Gastroesophageal sphincter (tissue), 4 donors: ENCODE measurements at regions not wholly inside any gene's neighbourhood (a gene's known extent, or its start where the extent isn't known, plus 50 kb on each side); places are given as distances from the start of the nearest gene placed in this dataset.

Source experiments
- ATAC-seq: fragments of 150-250 bp; one replicate; pipeline ENCODE4 v1.9.1; 2016; ENCODE audit warnings: mild to moderate bottlenecking, moderate library complexity
- H3K27ac ChIP-seq, 4 donors: fragments of 200-600 bp; sonication (generic) in 3 of 4; 1 replicate in 3 of 4; 2 replicates in 1 of 4; pipeline ENCODE4 v1.5.1; 2016 to 2019
- H3K27me3 ChIP-seq: fragments of 200-600 bp; sonication (generic); one replicate; pipeline ENCODE4 v1.5.1; 2019
- H3K36me3 ChIP-seq, 2 donors: fragments of 200-600 bp; sonication (generic); one replicate each; pipeline ENCODE4 v1.5.1; 2019; ENCODE audit warnings: control low read depth in 1 of 2
- H3K4me1 ChIP-seq, 3 donors: fragments of 200-600 bp; sonication (generic); 1 replicate in 2 of 3; 2 replicates in 1 of 3; pipeline ENCODE4 v1.5.1; 2016 to 2019; ENCODE audit warnings: control low read depth in 2 of 3
- H3K4me3 ChIP-seq, 2 donors: fragments of 200-600 bp; sonication (generic); one replicate each; pipeline ENCODE4 v1.5.1; 2019; ENCODE audit warnings: mild to moderate bottlenecking in 1 of 2, moderate library complexity in 1 of 2
- H3K9me3 ChIP-seq, 3 donors: fragments of 200-600 bp; sonication (generic); one replicate each; pipeline ENCODE4 v1.5.1; 2017 to 2019; ENCODE audit warnings: control low read depth in 2 of 3
- EP300 ChIP-seq: sonication (generic); formaldehyde crosslinking; IDR thresholded peaks from one replicate; pipeline ENCODE4 v1.6.1; 2017; ENCODE audit warnings: antibody characterized with exemption, mild to moderate bottlenecking
- POLR2A ChIP-seq, 2 donors: fragments of 450-650 bp; IDR thresholded peaks; one replicate each; pipeline ENCODE4 v1.6.1; 2017; ENCODE audit warnings: antibody characterized with exemption in 2 of 2, mild to moderate bottlenecking in 2 of 2, moderate library complexity in 1 of 2
- POLR2AphosphoS5 ChIP-seq: sonication (generic); formaldehyde crosslinking; IDR thresholded peaks from one replicate; pipeline ENCODE4 v1.6.1; 2017; ENCODE audit warnings: antibody characterized with exemption
- WGBS, 2 donors: methylation state at CpG; one replicate each; pipeline ENCODE4 v1.1.5; 2018; ENCODE audit warnings: low coverage in 1 of 2; 5-methylcytosine and 5-hydroxymethylcytosine counted together
- TF ChIP-seq, protein P1 (sequence below), 4 experiments: fragments of 200-600 bp in 2 of 4; fragments of 450-650 bp in 2 of 4; sonication (generic) in 1 of 4; IDR thresholded peaks; one replicate each; pipeline ENCODE4 v1.5.1; 2017 to 2019; ENCODE audit warnings: antibody characterized with exemption in 4 of 4, mild to moderate bottlenecking in 2 of 4, moderate library complexity in 2 of 4

DNA sequence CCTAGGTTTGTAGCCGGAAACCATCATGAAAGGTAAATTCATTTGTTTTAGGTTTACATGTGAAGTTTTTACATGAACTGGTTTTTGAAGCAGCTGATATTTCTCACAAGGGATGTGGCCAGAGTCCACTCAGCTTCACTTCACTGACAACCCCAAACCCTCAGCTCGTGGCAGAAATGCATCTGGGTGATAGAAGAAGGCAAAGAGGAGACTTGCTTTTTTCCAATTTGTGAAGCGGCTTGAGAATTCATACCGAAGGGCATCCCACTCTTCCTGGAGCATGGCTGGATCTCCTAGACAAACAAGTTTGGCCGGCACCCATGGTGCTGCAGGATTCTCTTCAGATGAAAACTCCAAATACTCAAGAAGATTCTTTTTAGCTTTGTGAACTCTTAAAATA, 392.8 kb upstream of the CNR1 start:
- no peak for ATAC-seq
- 57 to 70% methylated on average over 2 to 4 of the region's 5 CpGs for WGBS, 2 donors

DNA sequence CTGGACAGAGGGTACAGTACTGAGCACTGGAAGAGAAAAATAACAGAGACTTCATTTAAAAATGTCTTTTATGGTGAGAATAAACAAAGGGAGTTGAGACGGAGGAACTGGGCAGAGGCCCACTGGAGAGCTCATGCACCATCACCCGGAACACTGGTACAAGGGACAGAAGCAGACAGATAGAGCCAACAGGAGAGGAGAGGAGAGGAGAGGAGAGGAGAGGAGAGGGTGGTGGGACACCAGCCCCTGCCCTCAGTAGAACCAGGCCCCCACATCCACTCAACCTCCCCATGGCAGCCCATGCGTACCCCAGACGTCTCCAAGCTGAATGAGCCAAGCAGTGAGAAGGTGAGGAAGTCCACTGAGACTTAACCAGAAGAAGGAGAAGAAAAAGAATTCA, 390.5 kb upstream of the CNR1 start:
- peaks cover 0 to 17% (median 4%) of the 10 kb centered on the region in 3 donors for H3K4me1 ChIP-seq
- no peak for ATAC-seq
- H3K27ac ChIP-seq, result no peak overlapping the region
- no peaks in the 10 kb centered on the region for H3K36me3 ChIP-seq
- TF ChIP-seq, protein P1, sequence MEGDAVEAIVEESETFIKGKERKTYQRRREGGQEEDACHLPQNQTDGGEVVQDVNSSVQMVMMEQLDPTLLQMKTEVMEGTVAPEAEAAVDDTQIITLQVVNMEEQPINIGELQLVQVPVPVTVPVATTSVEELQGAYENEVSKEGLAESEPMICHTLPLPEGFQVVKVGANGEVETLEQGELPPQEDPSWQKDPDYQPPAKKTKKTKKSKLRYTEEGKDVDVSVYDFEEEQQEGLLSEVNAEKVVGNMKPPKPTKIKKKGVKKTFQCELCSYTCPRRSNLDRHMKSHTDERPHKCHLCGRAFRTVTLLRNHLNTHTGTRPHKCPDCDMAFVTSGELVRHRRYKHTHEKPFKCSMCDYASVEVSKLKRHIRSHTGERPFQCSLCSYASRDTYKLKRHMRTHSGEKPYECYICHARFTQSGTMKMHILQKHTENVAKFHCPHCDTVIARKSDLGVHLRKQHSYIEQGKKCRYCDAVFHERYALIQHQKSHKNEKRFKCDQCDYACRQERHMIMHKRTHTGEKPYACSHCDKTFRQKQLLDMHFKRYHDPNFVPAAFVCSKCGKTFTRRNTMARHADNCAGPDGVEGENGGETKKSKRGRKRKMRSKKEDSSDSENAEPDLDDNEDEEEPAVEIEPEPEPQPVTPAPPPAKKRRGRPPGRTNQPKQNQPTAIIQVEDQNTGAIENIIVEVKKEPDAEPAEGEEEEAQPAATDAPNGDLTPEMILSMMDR (IDR thresholded peaks at IDR 0.05), result no peak
- TF ChIP-seq POLR2AphosphoS5, result no peak
- TF ChIP-seq POLR2A (IDR thresholded peaks at IDR 0.05), result no peak
- TF ChIP-seq EP300, result no peak
- WGBS, 2 donors, result 33 to 50% methylated on average over 2 to 3 of the region's 4 CpGs
- no peaks in the 10 kb centered on the region for H3K27me3 ChIP-seq
- H3K9me3 ChIP-seq, result no peaks in the 10 kb centered on the region
- H3K4me3 ChIP-seq, result no peak overlapping the region

More for the DNA sequence above, 392.8 kb upstream of the CNR1 start:
- no peaks in the 10 kb centered on the region for H3K27me3 ChIP-seq
- H3K9me3 ChIP-seq, result no peaks in the 10 kb centered on the region
- TF ChIP-seq POLR2AphosphoS5, result no peak
- peaks cover 0 to 25% (median 4%) of the 10 kb centered on the region in 3 donors for H3K4me1 ChIP-seq
- H3K4me3 ChIP-seq, result no peak overlapping the region
- no peaks in the 10 kb centered on the region for H3K36me3 ChIP-seq
- H3K27ac ChIP-seq, result no peak overlapping the region

DNA sequence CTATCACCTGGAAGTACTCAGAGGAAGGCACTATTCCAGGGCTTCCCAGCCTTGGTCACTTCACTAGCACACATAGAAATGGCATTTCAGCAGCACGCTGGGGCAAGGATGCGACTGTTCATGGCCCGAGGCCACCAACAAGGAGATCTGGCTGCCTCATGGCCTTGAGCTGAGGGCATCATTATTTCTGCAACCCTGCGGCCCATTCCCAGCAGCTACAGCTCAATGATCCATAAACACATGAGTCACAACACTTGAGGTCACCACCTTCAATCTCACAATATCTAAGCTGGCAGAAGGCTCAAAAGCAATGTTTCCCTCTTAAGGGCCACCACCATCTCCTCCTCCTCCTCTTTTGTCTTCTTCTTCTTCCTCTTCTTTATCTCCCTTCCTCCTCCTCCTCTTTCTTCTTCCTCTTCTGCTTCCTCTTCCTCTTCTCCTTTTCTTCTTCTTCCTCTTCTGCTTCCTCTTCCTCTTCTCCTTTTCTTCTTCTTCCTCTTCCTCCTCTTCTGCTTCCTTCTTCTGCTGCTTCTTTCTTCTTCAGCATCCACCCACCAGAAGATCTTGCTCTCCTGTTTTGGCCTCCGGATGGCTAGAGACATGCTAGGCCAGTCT, 382.9 kb upstream of the CNR1 start:
- Histone ChIP-seq H3K4me1 (no peaks in the 10 kb centered on the region), H3K27ac (no peak overlapping the region), H3K36me3 (no peaks in the 10 kb centered on the region), H3K27me3 (no peaks in the 10 kb centered on the region), H3K9me3 (no peaks in the 10 kb centered on the region), H3K4me3 (no peak overlapping the region)
- TF ChIP-seq POLR2A (IDR thresholded peaks at IDR 0.05) (no peak), POLR2AphosphoS5 (no peak), EP300 (no peak)
- TF ChIP-seq, protein P1 (IDR thresholded peaks at IDR 0.05), result no peak
- 85 to 96% methylated on average over 2 to 4 of the region's 5 CpGs for whole genome bisulfite sequencing, 2 donors
- no peak for ATAC-seq

DNA sequence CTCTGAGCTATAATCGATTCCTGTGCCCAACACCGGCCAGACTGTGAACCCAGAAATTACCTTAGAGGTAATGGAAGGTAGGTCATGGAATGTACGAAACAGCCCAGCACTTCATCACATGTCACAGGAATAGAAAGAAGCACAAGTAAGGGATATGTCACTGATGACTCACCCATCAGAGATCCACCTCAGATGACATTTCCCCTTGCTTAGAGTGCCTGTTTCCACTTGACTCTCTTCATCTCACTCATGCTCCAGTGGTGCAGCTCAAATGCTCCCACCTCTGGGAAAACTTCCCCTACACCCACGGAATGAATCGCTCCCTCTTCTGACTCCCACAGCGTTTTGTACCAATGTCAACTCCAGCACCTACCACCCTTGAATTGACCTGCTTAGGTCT, 381.6 kb upstream of the CNR1 start:
- H3K4me1 ChIP-seq, result no peaks in the 10 kb centered on the region
- TF ChIP-seq EP300 (no peak), POLR2AphosphoS5 (no peak), POLR2A (IDR thresholded peaks at IDR 0.05) (no peak)
- TF ChIP-seq, protein P1 (IDR thresholded peaks at IDR 0.05), result no peak
- no peaks in the 10 kb centered on the region for H3K9me3 ChIP-seq
- no peaks in the 10 kb centered on the region for H3K27me3 ChIP-seq
- no peaks in the 10 kb centered on the region for H3K36me3 ChIP-seq
- WGBS, 2 donors, result 81 to 100% methylated on average over 1 to 3 of the region's 6 CpGs
- ATAC-seq, result no peak
- H3K27ac ChIP-seq, result no peak overlapping the region
- H3K4me3 ChIP-seq, result no peak overlapping the region

DNA sequence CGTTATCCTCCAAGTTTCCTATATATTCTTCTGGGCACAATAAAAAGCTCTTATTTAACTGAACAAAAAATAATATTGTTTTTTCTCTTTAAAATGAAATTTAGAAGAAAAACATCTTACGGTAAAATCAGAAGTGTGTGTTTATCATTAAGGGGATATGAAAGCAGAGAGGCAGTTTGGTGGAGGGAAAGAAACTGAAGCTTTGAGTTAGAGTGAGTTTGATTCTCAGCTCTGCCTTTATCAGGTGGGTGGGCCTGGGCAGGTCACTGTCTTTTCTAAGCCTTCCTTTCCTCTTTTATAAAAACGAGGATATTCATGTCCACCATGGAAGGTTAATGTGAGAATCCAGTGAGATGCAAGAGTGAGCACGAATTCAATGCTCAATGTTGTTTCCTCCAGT, 379.8 kb upstream of the CNR1 start:
- TF ChIP-seq, protein P1 (IDR thresholded peaks at IDR 0.05), result no peak
- TF ChIP-seq POLR2A (IDR thresholded peaks at IDR 0.05), result no peak
- TF ChIP-seq POLR2AphosphoS5, result no peak
- TF ChIP-seq EP300, result no peak
- H3K27me3 ChIP-seq, result no peaks in the 10 kb centered on the region
- no peak overlapping the region for H3K4me3 ChIP-seq
- no peaks in the 10 kb centered on the region for H3K36me3 ChIP-seq
- H3K9me3 ChIP-seq, result no peaks in the 10 kb centered on the region
- no peak overlapping the region for H3K27ac ChIP-seq
- WGBS, 2 donors, result 60 to 64% methylated on average over 4 of the region's 4 CpGs
- ATAC-seq, result no peak
- no peaks in the 10 kb centered on the region for H3K4me1 ChIP-seq
